Loucy (cell line): ENCODE measurements at regions not wholly inside any gene's neighbourhood (a gene's known extent, or its start where the extent isn't known, plus 50 kb on each side); places are given as distances from the start of the nearest gene placed in this dataset.

Source experiments
- CTCF ChIP-seq: fragments of 200-600 bp; sonication (generic); conservative IDR thresholded peaks from 2 replicates; pipeline ENCODE4 v1.5.1; 2014; ENCODE audit warnings: mild to moderate bottlenecking, antibody characterized with exemption, low read length
- EZH2phosphoT487 ChIP-seq: fragments of 200-600 bp; IDR thresholded peaks from 2 replicates; pipeline ENCODE4 v1.6.1; 2018; ENCODE audit warnings: antibody characterized with exemption, mild to moderate bottlenecking, moderate library complexity, borderline replicate concordance

- TF ChIP-seq CTCF (no peak), EZH2phosphoT487 (no peak)
Observed at GRCh38 chr2:14270036-14270582, 362.4 kb upstream of the LRATD1 start.
